Suprapubic skin (tissue), 3 donors: ENCODE measurements at regions not wholly inside any gene's neighbourhood (a gene's known extent, or its start where the extent isn't known, plus 50 kb on each side); places are given as distances from the start of the nearest gene placed in this dataset.

Experiments
- POLR2AphosphoS5 ChIP-seq, 3 donors: sonication (generic); formaldehyde crosslinking; IDR thresholded peaks; one replicate each; pipeline ENCODE4 v1.6.1; 2017; ENCODE audit warnings: antibody characterized with exemption in 3 of 3
- TF ChIP-seq, protein P1 (sequence below), 2 donors: fragments of 200-600 bp in 1 of 2; fragments of 450-650 bp in 1 of 2; sonication (generic) in 1 of 2; IDR thresholded peaks; one replicate each; pipeline ENCODE4 v1.5.1; 2016 to 2019; ENCODE audit warnings: antibody characterized with exemption in 2 of 2, mild to moderate bottlenecking in 1 of 2, moderate library complexity in 1 of 2

DNA sequence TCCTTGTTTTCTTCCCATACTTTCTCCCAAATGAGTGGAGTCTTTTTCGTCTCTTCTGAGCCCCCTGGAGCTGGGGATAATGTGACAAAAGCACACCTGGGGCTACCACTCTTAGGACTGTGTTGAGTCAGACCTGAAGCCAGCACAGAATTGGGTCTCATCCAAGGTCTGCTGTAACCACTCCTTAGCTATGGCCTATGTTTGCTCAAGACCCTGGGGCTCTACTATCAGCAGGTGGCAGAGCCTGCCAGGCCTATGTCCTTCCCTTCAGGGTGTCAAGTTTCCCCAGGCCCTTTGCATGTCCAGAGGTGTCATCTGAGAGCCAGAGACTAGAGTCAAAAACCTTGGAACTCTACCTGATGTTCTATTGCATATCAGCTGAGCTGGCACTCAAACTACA is 335.7 kb downstream of the DDX10 start:
- TF ChIP-seq, protein P1, sequence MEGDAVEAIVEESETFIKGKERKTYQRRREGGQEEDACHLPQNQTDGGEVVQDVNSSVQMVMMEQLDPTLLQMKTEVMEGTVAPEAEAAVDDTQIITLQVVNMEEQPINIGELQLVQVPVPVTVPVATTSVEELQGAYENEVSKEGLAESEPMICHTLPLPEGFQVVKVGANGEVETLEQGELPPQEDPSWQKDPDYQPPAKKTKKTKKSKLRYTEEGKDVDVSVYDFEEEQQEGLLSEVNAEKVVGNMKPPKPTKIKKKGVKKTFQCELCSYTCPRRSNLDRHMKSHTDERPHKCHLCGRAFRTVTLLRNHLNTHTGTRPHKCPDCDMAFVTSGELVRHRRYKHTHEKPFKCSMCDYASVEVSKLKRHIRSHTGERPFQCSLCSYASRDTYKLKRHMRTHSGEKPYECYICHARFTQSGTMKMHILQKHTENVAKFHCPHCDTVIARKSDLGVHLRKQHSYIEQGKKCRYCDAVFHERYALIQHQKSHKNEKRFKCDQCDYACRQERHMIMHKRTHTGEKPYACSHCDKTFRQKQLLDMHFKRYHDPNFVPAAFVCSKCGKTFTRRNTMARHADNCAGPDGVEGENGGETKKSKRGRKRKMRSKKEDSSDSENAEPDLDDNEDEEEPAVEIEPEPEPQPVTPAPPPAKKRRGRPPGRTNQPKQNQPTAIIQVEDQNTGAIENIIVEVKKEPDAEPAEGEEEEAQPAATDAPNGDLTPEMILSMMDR (IDR thresholded peaks at IDR 0.05) = no peak
- no peak for TF ChIP-seq POLR2AphosphoS5 (IDR thresholded peaks at IDR 0.05)
